ENCODE measurements at regions not wholly inside any gene's neighbourhood (a gene's known extent, or its start where the extent isn't known, plus 50 kb on each side); places are given as distances from the start of the nearest gene placed in this dataset.
"Not testable (repeated sequence)": the region's sequence is repeated elsewhere in the genome, so short reads cannot be mapped to it uniquely, and the experiment has no call there.

- H3K27me3 ChIP-seq (ENCODE audit: insufficient read depth, low read length) = no peaks in the 10 kb centered on the region
- H3K27ac ChIP-seq (ENCODE audit: low read depth, low read length) = no peak overlapping the region
- H3K4me1 ChIP-seq (ENCODE audit: control insufficient read depth, insufficient read depth, low read length, unreplicated experiment) = no peaks in the 10 kb centered on the region
- no peak overlapping the region for H2AFZ ChIP-seq (ENCODE audit: low read length, unreplicated experiment)
- no peaks in the 10 kb centered on the region for H3K36me3 ChIP-seq (ENCODE audit: insufficient read depth, low read length)
- H3K79me2 ChIP-seq (ENCODE audit: control insufficient read depth, insufficient read depth, low read length, unreplicated experiment) = no peaks in the 10 kb centered on the region
- no peak overlapping the region for H3K4me3 ChIP-seq (ENCODE audit: low read depth, low read length)
Measured at GRCh38 chr4:177789610-177790009, 347.4 kb upstream of the AGA start.

GRCh38 chr4:177791188-177791587 is 349.0 kb upstream of the AGA start:
- H3K27me3 ChIP-seq (ENCODE audit: insufficient read depth, low read length) = no peaks in the 10 kb centered on the region
- no peaks in the 10 kb centered on the region for H3K79me2 ChIP-seq (ENCODE audit: control insufficient read depth, insufficient read depth, low read length, unreplicated experiment)
- no peak overlapping the region for H3K4me3 ChIP-seq (ENCODE audit: low read depth, low read length)
- no peak overlapping the region for H3K27ac ChIP-seq (ENCODE audit: low read depth, low read length)
- H2AFZ ChIP-seq (ENCODE audit: low read length, unreplicated experiment) = no peak overlapping the region
- H3K4me1 ChIP-seq (ENCODE audit: control insufficient read depth, insufficient read depth, low read length, unreplicated experiment) = no peaks in the 10 kb centered on the region
- H3K36me3 ChIP-seq (ENCODE audit: insufficient read depth, low read length) = no peaks in the 10 kb centered on the region

- Histone ChIP-seq H2AFZ (ENCODE audit: low read length, unreplicated experiment) (no peak overlapping the region), H3K36me3 (ENCODE audit: insufficient read depth, low read length) (no peaks in the 10 kb centered on the region), H3K4me1 (ENCODE audit: control insufficient read depth, insufficient read depth, low read length, unreplicated experiment) (no peaks in the 10 kb centered on the region), H3K27ac (ENCODE audit: low read depth, low read length) (no peak overlapping the region), H3K79me2 (ENCODE audit: control insufficient read depth, insufficient read depth, low read length, unreplicated experiment) (no peaks in the 10 kb centered on the region), H3K27me3 (ENCODE audit: insufficient read depth, low read length) (no peaks in the 10 kb centered on the region), H3K4me3 (ENCODE audit: low read depth, low read length) (no peak overlapping the region)
Measured at GRCh38 chr4:177796841-177797240, 354.6 kb upstream of the AGA start.

GRCh38 chr4:177798161-177798560 is 355.9 kb upstream of the AGA start:
- Histone ChIP-seq H3K27ac (ENCODE audit: low read depth, low read length) (no peak overlapping the region), H3K27me3 (ENCODE audit: insufficient read depth, low read length) (no peaks in the 10 kb centered on the region), H3K36me3 (ENCODE audit: insufficient read depth, low read length) (no peaks in the 10 kb centered on the region), H3K4me1 (ENCODE audit: control insufficient read depth, insufficient read depth, low read length, unreplicated experiment) (no peaks in the 10 kb centered on the region), H3K79me2 (ENCODE audit: control insufficient read depth, insufficient read depth, low read length, unreplicated experiment) (no peaks in the 10 kb centered on the region), H3K4me3 (ENCODE audit: low read depth, low read length) (no peak overlapping the region), H2AFZ (ENCODE audit: low read length, unreplicated experiment) (no peak overlapping the region)

- H3K79me2 ChIP-seq (ENCODE audit: control insufficient read depth, insufficient read depth, low read length, unreplicated experiment) = no peaks in the 10 kb centered on the region
Measured at GRCh38 chr4:177802162-177802561, 359.9 kb upstream of the AGA start.

GRCh38 chr4:177802661-177803060 is 360.4 kb upstream of the AGA start:
- no peaks in the 10 kb centered on the region for H3K36me3 ChIP-seq (ENCODE audit: insufficient read depth, low read length)
- H3K79me2 ChIP-seq (ENCODE audit: control insufficient read depth, insufficient read depth, low read length, unreplicated experiment) = no peaks in the 10 kb centered on the region
- no peaks in the 10 kb centered on the region for H3K4me1 ChIP-seq (ENCODE audit: control insufficient read depth, insufficient read depth, low read length, unreplicated experiment)
- no peak overlapping the region for H2AFZ ChIP-seq (ENCODE audit: low read length, unreplicated experiment)
- H3K27me3 ChIP-seq (ENCODE audit: insufficient read depth, low read length) = no peaks in the 10 kb centered on the region
- no peak overlapping the region for H3K27ac ChIP-seq (ENCODE audit: low read depth, low read length)
- H3K4me3 ChIP-seq (ENCODE audit: low read depth, low read length) = no peak overlapping the region

More at GRCh38 chr4:177802162-177802561, 359.9 kb upstream of the AGA start:
- no peak overlapping the region for H3K4me3 ChIP-seq (ENCODE audit: low read depth, low read length)
- no peak overlapping the region for H2AFZ ChIP-seq (ENCODE audit: low read length, unreplicated experiment)
- H3K36me3 ChIP-seq (ENCODE audit: insufficient read depth, low read length) = no peaks in the 10 kb centered on the region
- H3K27ac ChIP-seq (ENCODE audit: low read depth, low read length) = no peak overlapping the region
- no peaks in the 10 kb centered on the region for H3K27me3 ChIP-seq (ENCODE audit: insufficient read depth, low read length)
- no peaks in the 10 kb centered on the region for H3K4me1 ChIP-seq (ENCODE audit: control insufficient read depth, insufficient read depth, low read length, unreplicated experiment)

GRCh38 chr4:177803151-177803550 is 360.9 kb upstream of the AGA start:
- Histone ChIP-seq H3K27ac (ENCODE audit: low read depth, low read length) (no peak overlapping the region), H3K36me3 (ENCODE audit: insufficient read depth, low read length) (no peaks in the 10 kb centered on the region), H2AFZ (ENCODE audit: low read length, unreplicated experiment) (no peak overlapping the region), H3K27me3 (ENCODE audit: insufficient read depth, low read length) (no peaks in the 10 kb centered on the region), H3K4me1 (ENCODE audit: control insufficient read depth, insufficient read depth, low read length, unreplicated experiment) (no peaks in the 10 kb centered on the region), H3K79me2 (ENCODE audit: control insufficient read depth, insufficient read depth, low read length, unreplicated experiment) (no peaks in the 10 kb centered on the region), H3K4me3 (ENCODE audit: low read depth, low read length) (no peak overlapping the region)

- H3K4me3 ChIP-seq (ENCODE audit: low read depth, low read length) = no peak overlapping the region
- H3K27me3 ChIP-seq (ENCODE audit: insufficient read depth, low read length) = no peaks in the 10 kb centered on the region
- H3K79me2 ChIP-seq (ENCODE audit: control insufficient read depth, insufficient read depth, low read length, unreplicated experiment) = no peaks in the 10 kb centered on the region
- no peak overlapping the region for H2AFZ ChIP-seq (ENCODE audit: low read length, unreplicated experiment)
- no peak overlapping the region for H3K27ac ChIP-seq (ENCODE audit: low read depth, low read length)
- no peaks in the 10 kb centered on the region for H3K36me3 ChIP-seq (ENCODE audit: insufficient read depth, low read length)
- no peaks in the 10 kb centered on the region for H3K4me1 ChIP-seq (ENCODE audit: control insufficient read depth, insufficient read depth, low read length, unreplicated experiment)
Measured at GRCh38 chr4:177809791-177810190, 367.6 kb upstream of the AGA start.

- Histone ChIP-seq H3K79me2 (ENCODE audit: control insufficient read depth, insufficient read depth, low read length, unreplicated experiment) (no peaks in the 10 kb centered on the region), H3K27ac (ENCODE audit: low read depth, low read length) (no peak overlapping the region), H3K4me1 (ENCODE audit: control insufficient read depth, insufficient read depth, low read length, unreplicated experiment) (no peaks in the 10 kb centered on the region), H2AFZ (ENCODE audit: low read length, unreplicated experiment) (no peak overlapping the region), H3K27me3 (ENCODE audit: insufficient read depth, low read length) (no peaks in the 10 kb centered on the region), H3K36me3 (ENCODE audit: insufficient read depth, low read length) (no peaks in the 10 kb centered on the region), H3K4me3 (ENCODE audit: low read depth, low read length) (no peak overlapping the region)
Measured at GRCh38 chr4:177810220-177810619, 368.0 kb upstream of the AGA start.

GRCh38 chr4:177818392-177818791 is 376.2 kb upstream of the AGA start:
- H3K4me3 ChIP-seq (ENCODE audit: low read depth, low read length); H3K36me3 ChIP-seq (ENCODE audit: insufficient read depth, low read length); H2AFZ ChIP-seq (ENCODE audit: low read length, unreplicated experiment); H3K79me2 ChIP-seq (ENCODE audit: control insufficient read depth, insufficient read depth, low read length, unreplicated experiment); H3K27ac ChIP-seq (ENCODE audit: low read depth, low read length); H3K4me1 ChIP-seq (ENCODE audit: control insufficient read depth, insufficient read depth, low read length, unreplicated experiment); H3K27me3 ChIP-seq (ENCODE audit: insufficient read depth, low read length): not testable (repeated sequence)

GRCh38 chr4:177826973-177827372 is 384.7 kb upstream of the AGA start:
- Histone ChIP-seq H3K36me3 (ENCODE audit: insufficient read depth, low read length) (no peaks in the 10 kb centered on the region), H2AFZ (ENCODE audit: low read length, unreplicated experiment) (no peak overlapping the region), H3K27me3 (ENCODE audit: insufficient read depth, low read length) (no peaks in the 10 kb centered on the region)

More at GRCh38 chr4:177826973-177827372, 384.7 kb upstream of the AGA start:
- Histone ChIP-seq H3K79me2 (ENCODE audit: control insufficient read depth, insufficient read depth, low read length, unreplicated experiment) (no peaks in the 10 kb centered on the region), H3K4me1 (ENCODE audit: control insufficient read depth, insufficient read depth, low read length, unreplicated experiment) (no peaks in the 10 kb centered on the region), H3K27ac (ENCODE audit: low read depth, low read length) (no peak overlapping the region), H3K4me3 (ENCODE audit: low read depth, low read length) (no peak overlapping the region)
